PFSK-1 (cell line): ENCODE measurements at regions not wholly inside any gene's neighbourhood (a gene's known extent, or its start where the extent isn't known, plus 50 kb on each side); places are given as distances from the start of the nearest gene placed in this dataset.

ENCODE experiments used
- FOXP2 ChIP-seq: optimal IDR thresholded peaks from 2 replicates; pipeline ENCODE3; 2011; ENCODE audit warnings: borderline replicate concordance, control low read depth, inconsistent platforms; ENCODE audit not compliant: insufficient read depth; ENCODE audit errors: extremely low read length, extremely low read depth
- POLR2AphosphoS5 ChIP-seq: IDR thresholded peaks from 2 replicates; pipeline ENCODE4 v1.6.1; 2012; ENCODE audit warnings: low read depth, mild to moderate bottlenecking, control low read depth, low read length, moderate library complexity
- REST ChIP-seq, 2 experiments: IDR thresholded peaks; 2 replicates each; pipeline versions ENCODE4 v1.6.1 to v1.8.0; 2011 to 2012; ENCODE audit warnings: low read depth in 2 of 2, low read length in 2 of 2, control low read depth in 1 of 2, inconsistent platforms in 1 of 2, mild to moderate bottlenecking in 1 of 2, moderate library complexity in 1 of 2; ENCODE audit not compliant: insufficient read depth in 1 of 2
- SIN3A ChIP-seq: IDR thresholded peaks from 2 replicates; pipeline ENCODE4 v1.6.1; 2012; ENCODE audit warnings: mild to moderate bottlenecking, low read length, moderate library complexity, borderline replicate concordance; ENCODE audit not compliant: insufficient read depth
- TAF1 ChIP-seq: IDR thresholded peaks from 2 replicates; pipeline ENCODE4 v1.6.1; 2012; ENCODE audit warnings: low read length, control low read depth, borderline replicate concordance; ENCODE audit not compliant: insufficient read depth

GRCh38 chr3:145698749-145699148 lies 462.2 kb downstream of the PLOD2 start:
- TF ChIP-seq SIN3A = no peak
- no peak for TF ChIP-seq POLR2AphosphoS5
- no peak for TF ChIP-seq TAF1
- TF ChIP-seq REST (IDR thresholded peaks at IDR 0.05; ENCODE audit: insufficient read depth in 1 of 2, low read depth in 2 of 2, low read length in 2 of 2) = no peak
- TF ChIP-seq FOXP2 = no peak
